Hematopoietic multipotent progenitor cell treated with erythropoietin and hydrocortisone succinate and interleukin-3 and kit ligand, for 17 days (in vitro differentiated cells): ENCODE measurements at regions not wholly inside any gene's neighbourhood (a gene's known extent, or its start where the extent isn't known, plus 50 kb on each side); places are given as distances from the start of the nearest gene placed in this dataset.
"Not testable (repeated sequence)": the region's sequence is repeated elsewhere in the genome, so short reads cannot be mapped to it uniquely, and the experiment has no call there.

ENCODE experiments used
- DNase-seq: peaks from one replicate; pipeline ENCODE4 v3.0.0-alpha.2; 2015; ENCODE audit warnings: low spot score

DNA sequence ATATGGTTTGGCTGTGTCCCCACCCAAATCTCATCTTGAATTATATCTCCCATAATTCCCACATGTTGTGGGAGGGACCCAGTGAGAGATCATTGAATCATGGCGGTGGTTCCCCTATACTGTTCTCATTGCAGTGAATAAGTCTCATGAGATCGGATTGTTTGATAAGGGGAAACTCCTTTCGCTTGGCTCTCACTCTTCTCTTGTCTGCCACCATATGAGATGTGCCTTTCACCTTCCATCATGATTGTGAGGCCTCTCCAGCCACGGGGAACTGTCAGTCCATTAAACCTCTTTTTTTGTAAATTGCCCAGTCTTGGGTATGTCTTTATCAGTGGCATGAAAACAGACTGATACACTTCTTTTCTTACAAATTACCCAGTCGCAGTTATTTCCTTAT lies 417.6 kb upstream of the RUNX1 start:
- not testable (repeated sequence) for DNase-seq

DNA sequence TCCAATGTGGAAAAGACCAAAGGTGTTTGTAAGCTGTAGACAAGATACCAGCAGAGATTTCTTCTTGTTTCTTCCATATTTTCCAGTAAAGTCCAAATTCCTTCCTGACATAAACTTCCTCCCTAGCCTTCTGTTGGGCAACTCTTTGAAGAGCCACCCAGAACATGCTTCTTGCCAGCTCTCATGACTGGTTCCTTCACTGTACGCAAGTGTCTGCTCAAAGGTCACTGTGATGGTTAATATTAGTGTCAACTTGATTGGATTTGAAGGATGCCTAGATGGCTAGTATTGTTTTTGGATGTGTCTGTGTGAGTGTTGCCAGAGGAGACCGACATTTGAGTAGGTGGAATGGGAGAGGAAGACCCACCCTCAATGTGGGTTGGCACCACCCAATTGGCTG lies 416.6 kb upstream of the RUNX1 start:
- DNase-seq = no peak

DNA sequence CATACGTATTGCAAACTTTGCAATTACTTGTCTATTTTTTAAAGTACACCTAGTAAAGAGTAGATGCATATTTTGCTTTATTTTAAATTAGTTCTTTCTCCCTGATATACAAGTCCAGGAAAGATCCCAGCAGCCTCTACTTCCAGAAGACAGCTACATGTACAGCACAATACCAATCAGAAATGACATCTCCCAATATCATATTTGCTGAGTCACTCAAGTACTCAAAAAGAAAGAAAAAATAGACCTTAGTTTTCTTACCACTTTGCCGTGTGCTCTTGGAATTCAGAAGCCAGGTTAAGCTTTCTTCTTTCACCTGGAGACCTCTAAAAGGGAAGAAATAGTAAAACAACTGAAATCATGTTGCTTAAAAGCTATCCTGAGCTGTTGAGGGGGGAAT lies 412.6 kb upstream of the RUNX1 start:
- no peak for DNase-seq

DNA sequence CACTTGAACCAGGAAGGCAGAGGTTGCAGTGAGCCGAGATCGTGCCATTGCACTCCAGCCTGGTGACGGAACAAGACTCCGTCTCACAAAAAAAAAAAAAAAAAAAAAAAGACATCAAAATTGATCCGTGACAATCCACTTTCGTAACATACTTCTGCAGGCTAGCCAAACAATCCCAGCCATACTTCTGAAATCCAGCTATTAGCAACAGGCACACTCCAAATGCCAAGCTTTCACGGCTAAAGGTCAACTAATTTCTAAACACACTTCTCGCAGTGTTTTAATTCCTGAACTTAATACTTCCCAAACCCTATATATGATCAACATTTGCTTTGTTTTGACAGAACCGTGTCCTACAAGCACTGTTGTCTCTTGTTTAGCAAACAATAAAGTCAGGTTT lies 411.3 kb upstream of the RUNX1 start:
- no peak for DNase-seq

DNA sequence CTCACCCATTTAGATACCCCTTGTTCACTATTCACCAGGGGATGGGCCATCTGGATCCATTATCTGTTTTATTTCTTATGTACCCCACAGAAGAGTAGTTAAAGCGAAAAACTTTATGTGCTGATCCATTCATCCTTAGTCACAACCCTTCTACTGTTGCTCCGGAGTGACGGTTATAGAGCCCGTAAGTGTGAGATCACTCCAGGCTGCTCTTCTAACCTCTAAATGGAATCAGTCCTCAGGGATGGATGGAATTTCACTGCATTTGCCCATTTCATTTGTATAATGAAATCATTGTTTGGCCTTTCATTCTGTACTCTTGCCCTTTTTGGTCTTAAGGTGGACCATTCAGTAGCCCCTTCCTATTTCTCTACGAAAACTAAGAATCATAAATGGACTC lies 409.3 kb upstream of the RUNX1 start:
- DNase-seq = no peak

DNA sequence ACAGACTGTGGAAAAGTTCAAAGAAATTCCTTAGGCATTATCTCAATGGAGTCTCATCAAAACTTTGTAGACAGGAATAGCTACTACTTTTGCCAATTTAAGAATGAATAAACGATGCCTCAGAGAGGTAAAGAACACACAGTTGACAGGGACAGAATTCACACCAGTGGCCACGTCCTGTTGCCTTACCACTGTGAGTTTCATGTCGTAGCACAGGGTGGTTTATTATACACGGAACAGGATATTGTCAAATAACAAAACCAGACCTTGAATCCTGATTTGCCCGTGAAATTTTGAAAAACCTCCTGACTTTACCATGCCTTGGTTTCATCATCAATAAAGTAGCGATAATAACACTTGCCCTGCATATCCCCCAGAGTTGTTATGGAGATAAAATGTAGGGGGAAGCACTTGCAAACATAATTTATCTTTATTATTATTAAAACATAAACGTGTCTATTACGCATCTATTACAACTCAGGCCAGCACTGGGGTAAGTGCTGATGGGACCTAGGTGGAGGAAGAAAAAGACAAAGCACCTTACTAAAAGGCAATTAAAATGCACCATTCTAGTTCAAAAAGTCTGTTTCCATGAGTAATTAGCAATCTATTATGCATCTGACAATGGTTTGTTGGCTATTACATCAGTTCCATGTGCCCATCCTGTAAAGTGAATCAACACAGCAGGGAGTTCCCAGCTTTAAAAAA lies 408.1 kb upstream of the RUNX1 start:
- DNase-seq = no peak

DNA sequence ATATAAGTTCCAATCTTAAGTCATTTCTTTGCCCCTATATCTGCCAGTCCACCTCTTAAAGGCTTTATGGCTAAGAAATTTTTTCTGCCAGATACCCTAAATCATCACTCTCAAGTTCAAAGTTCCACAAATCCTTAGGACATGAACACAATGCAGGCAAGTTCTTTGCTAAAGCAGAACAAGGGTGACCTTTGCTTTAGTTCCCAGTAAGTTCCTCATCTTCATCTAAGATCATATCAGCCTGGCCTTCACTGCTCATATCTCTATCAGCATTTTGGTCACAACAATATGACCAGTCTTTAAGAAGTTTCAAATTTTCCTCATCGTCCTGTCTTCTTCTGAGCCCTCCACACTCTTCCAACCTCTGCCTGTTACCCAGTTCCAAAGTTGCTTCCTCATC lies 402.2 kb upstream of the RUNX1 start:
- no peak for DNase-seq

DNA sequence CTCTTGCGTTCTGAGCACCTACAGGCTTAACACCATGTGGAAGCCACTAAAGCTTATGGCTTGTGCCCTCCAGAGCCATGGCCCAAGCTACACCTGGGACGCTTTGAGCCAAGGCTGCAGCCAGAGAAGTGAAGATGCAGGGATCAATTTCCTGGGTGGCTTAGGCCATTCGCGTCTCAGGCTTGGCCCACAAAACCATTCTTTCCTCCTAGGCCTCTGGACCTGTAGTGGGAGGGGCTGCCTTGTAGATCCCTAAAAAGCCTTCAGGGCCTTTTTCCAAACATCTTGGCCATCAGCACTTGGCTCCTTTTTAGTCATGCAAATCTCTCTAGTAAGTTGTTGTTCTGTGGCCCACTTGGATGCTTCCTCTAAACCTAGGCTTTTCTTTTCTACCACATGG lies 401.7 kb upstream of the RUNX1 start:
- DNase-seq = no peak

DNA sequence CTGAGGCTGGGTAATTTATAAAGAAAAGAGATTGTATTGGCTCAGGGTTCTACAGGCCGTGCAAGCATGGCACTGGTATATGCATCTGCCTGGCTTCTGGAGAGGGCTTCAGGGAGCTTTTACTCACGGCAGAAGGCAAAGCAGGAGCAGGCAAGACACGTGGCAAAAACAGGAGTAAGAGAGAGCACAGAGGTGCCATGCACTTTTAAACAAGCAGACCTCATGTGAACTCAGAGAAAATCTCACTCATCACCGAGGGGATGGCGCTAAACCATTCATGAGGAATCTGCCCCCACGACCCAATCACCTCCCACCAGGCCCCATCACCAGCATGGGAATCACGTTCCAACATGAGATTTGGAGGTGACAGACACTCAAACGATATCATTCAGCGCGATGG lies 400.7 kb upstream of the RUNX1 start:
- DNase-seq = no peak

DNA sequence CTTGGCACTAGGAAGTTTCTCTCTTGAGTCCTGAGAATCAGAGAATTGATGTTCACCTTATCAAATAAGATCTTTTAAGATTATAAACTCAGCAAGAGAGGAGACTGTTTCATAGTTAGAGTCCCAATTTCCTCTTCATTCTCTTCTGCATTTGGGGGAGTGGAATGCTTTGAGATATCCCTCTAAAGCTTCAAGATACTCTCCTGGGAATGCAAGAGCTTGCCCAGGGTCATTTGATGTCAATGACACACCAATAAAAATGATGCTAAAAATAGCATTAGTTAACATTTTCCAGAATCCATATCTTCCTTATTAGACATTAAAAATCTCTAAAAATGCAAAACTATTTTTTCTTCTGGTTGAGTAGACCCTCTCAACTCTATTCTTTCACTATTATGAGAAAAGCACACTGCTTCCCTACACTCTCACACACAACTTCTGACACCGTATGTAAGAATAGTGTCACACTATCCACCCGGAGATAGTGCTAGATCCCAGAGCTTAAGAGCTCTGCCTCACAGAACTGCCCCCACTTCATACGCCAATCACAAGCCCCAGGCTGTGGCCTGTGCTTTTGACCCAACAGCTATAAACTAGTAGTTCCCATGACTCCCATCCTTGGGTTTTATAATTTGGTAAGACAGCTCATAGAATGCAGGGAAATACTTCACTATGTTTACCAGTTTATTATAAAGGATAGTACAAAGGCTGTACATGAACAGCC lies 399.9 kb upstream of the RUNX1 start:
- DNase-seq = no peak

DNA sequence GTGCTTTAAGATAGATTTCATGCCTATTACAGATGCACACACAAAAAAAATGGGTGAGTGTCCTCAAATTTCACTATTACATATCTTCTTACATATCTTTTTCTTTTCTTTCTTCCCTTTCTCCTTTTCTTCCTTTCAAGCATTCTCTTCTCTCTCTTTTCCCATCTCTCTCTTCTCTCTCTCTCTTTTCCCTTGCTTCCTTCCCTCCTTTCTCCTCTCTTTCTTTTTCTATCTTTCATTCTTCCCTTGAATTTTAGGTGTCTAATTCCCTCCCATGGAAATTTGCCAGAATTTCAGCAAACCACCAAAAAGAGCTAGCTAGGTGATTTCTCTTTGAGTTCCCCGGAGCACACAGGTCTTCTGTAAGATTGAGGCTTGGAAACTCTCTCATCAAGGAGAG lies 395.3 kb upstream of the RUNX1 start:
- no peak for DNase-seq

DNA sequence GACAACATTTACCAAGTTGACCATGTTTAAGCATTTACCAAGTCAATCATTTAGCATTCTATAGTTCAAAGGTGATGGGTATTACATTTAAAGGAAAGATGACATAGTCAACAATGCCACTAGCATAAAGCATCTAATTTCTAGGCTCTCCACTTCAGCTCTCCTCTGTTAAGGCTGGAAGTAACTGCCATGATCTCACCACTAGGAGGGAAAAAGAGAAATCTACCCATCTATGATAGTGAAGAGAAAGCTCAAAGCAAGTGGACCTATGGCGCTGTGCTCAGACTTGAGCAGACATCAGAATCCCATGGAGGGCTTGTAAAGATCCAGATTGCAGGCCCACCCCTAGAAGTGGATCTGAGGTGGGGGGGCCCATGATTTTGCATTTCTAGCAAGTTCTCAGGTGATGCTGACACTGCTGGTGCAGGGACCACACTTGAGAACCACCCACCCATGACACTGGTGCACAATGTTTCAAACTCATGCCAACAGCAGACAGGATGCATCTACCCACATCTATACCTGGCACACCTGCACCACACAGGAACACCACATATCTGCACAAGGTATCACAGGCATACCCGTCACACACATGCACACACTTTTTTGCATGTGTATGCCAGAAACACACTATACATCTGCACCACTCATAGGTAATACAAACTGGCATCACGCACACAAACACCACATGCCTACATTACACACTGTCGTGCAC lies 392.9 kb upstream of the RUNX1 start:
- DNase-seq = no peak

DNA sequence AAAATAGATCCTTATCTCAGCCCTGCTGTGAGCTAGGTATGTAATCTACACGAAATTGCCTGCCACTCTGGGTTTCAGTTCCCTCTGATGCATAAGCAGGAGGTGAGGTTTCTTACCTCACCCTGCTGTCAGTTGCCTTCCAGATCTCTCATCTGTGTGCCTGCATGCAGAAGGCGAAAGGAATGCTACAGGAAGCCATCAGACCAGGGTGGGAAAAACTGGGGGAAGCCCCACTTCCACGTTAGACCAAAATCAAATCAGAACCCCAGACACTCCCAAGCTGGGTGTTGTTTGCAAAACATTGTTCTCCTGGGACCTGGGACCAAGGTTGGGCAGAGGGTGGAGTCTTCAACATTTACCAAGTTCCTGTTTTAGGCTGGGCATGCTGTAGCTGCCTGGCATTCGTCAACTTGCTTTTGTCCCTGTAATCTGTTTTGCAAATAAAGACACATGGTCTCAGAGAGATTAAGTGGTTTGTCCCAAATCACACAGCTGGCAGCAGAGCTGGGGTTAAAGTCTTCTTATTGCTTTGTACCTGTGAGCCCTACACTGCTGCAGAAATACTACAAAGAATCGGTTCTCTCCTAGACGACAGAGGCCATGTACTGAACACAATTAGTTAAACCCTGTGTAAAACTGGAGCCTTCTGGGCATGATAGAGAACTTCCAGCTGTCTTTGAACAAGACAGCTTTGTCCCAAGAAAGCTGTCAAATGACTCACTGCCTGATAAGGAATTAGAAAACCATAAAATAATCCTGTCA lies 389.7 kb upstream of the RUNX1 start:
- no peak for DNase-seq

DNA sequence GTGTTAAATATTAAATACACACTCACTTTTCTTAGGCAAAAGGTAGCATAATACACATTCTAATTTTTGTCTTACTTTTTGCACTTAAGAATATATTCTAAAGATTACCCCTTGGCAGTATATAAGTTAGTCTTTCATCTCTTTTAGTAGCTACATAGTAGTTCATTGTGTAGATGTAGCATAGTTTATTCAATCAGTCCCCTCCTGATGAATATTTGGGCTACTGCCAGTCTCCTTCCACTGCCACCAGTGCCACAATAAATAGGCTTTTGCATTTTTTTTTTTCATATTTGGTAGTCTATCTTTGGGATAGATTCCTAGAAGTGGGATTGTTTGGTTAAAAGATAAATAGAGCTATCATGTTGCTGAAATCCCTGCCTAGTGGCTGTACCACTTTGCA lies 388.8 kb upstream of the RUNX1 start:
- no peak for DNase-seq

DNA sequence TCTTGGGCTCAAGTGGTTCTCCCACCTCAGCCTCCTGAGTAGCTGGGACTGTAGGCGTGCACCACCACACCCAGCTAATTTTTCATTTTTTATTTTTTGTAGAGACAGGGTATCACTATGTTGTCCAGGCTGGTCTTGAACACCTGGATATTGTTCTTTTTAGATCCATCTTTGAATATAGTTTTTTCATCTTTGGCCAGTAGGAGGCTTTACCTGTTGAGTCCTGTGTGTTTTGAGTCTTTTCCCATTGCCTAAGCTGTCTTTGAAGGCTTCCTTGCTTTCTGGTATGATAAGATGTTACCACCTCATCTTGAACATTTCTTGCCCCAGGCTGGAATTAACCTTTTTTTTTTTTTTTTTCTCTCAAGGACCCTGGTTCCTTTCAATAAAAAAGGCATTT lies 387.8 kb upstream of the RUNX1 start:
- no peak for DNase-seq

DNA sequence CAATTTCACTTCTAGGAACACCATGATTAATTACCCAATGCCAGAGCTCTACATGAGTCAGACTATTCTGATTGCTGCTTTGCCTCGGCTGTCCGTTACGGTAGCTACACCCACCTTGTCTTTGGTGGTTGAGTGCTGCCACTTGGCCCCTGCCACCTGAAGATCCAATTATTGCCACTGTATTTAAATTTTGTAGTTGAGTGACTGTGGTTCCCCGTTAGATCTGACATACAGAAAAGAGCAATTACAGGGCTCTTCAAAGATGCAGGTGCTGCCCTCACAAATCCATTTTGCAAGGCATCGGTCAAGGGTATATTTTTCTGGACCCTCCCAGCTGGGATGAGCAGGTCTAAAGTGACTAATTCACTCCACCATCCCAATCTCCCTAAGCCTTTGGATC lies 383.5 kb upstream of the RUNX1 start:
- DNase-seq = not testable (repeated sequence)

DNA sequence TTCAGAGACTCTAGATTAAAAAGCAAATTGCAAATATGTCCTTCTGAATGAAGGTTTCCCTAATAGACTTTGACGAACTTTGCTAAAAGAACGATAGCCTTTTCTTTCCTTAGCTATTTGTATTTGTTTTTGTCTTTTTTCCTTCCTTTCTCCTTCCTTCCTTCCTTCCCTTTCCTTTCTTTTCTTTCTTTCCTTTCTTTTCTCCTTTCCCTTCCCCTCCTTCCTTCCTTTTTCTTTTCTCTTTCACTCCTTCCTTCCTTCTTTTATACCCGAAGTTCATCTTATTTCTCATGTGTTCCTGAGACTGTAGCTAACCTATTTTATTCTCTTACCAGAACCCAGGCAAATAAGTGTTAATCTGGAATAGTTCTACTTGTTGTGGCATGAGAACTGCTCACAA lies 381.2 kb upstream of the RUNX1 start:
- DNase-seq = no peak

DNA sequence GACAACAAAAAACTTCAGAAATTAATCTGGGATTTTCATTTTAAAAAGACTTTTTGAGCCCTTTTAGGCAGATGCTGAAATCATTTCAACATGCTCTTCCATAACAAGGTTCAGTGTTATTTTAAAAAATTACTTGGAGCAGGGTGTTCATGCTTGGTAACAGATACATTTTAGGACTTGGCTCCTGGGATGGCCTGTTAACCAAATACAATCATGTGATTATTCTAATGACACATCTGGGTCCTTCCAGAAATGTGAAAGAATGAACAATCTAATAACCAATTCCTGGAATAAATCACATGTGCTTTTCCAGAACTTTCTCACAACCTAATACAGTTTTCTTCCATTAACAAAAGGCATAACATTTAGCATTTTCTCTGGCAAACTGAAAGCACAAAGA lies 379.8 kb upstream of the RUNX1 start:
- no peak for DNase-seq

DNA sequence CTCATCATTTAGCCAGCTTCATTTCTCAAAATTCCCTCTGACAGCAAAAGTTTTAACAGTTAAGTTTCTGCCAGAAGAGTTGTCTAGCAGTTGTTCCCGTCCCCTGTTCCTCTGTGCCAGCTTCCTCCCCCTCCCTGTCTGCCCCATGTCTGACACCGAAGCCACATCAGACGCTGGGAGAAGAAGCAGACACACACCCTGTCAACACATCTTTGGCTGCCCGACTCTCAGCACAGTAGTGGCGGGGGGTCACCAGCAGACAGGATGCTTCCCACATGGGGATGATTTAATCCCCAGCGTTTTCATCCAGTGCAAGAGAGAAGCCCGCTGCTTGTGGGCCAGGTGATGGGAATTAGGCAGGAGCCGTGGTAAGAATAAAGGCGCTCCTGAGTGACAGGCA lies 379.4 kb upstream of the RUNX1 start:
- no peak for DNase-seq

DNA sequence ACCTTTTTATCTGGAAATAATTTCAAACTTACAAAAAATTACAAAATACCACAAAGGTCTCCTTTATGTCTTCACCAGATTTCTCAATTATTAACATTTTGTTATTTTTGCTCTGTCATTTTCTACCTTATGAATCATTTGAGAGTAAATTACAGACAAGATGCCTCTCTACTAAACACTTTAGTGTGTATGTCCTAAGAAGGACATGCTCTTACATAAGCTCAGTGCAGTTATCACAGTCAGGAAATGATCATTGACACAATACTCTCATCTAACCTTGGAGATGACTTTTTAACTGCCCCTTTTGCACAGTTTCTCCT lies 378.9 kb upstream of the RUNX1 start:
- no peak for DNase-seq

DNA sequence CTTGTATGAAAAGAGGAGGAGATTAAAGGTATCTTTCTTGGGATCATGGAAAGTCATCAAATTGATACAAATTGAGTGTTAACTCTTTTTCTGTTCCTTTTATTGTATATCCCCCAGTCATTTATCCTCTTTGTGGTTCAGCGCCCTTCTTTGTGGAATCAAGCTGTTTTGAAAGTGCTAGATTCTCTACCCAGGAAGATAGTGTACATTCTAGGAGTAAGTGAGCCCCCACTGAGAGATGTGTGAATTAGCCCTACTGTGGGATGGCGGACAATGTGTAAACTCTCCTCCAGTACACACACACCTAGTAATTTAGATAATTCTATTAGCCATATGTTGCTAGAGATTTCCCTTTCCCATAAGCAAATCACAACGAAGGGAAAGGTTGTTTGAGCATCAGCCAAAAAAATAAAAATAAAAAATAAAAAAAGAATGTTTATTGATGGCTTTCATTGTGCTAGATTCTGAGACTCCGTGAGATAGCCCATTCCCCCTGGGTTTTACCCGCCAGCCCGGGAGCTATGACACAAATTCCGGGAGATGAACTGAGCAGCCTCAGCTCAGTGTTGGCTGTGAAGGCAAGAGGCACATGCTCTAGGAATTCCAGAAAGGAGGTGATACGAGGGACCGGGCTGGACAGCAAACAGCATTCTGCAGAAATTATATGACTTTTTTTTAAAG lies 378.4 kb upstream of the RUNX1 start:
- no peak for DNase-seq

DNA sequence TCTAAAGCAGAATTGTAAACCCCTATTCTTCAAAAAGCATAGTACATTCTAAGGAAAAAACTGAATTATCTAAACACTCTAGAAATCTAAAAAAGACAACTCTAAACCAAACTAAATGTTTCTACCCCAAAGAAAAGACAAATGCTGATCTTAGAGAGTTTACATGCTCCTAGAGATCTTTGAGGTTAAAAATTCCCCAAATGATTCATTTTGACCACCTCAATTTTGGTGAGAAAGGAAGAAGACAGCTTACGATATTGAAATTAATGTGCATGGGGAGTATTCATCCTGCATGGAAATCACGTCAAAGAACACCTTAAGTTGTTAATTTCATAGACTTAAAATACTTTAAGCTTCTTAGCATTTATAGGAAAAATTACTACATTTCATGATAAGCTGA lies 377.8 kb upstream of the RUNX1 start:
- no peak for DNase-seq
